Trophoblast cell (in vitro differentiated cells and primary cell): ENCODE measurements at regions not wholly inside any gene's neighbourhood (a gene's known extent, or its start where the extent isn't known, plus 50 kb on each side); places are given as distances from the start of the nearest gene placed in this dataset.

ENCODE experiments used
- DNase-seq, 2 donors: peaks; one replicate each; pipeline ENCODE4 v3.0.0-alpha.2; 2016
- H2AFZ ChIP-seq: 2 replicates; pipeline ENCODE4 v1.6.1; 2013; ENCODE audit warnings: low read length, moderate library complexity, mild to moderate bottlenecking; ENCODE audit not compliant: insufficient read depth, poor library complexity
- H2AK5ac ChIP-seq: 2 replicates; pipeline ENCODE4 v1.6.1; 2013; ENCODE audit warnings: mild to moderate bottlenecking, low read length
- H2BK120ac ChIP-seq: 2 replicates; pipeline ENCODE4 v1.6.1; 2013; ENCODE audit warnings: low read length, mild to moderate bottlenecking, moderate library complexity; ENCODE audit not compliant: insufficient read depth, poor library complexity
- H2BK12ac ChIP-seq: 2 replicates; pipeline ENCODE4 v1.6.1; 2013; ENCODE audit warnings: mild to moderate bottlenecking, low read length, moderate library complexity
- H2BK5ac ChIP-seq: 2 replicates; pipeline ENCODE4 v1.6.1; 2013; ENCODE audit warnings: low read length, low read depth, moderate library complexity, mild to moderate bottlenecking; ENCODE audit not compliant: poor library complexity
- H3K14ac ChIP-seq: 2 replicates; pipeline ENCODE4 v1.6.1; 2013; ENCODE audit warnings: mild to moderate bottlenecking, low read length
- H3K18ac ChIP-seq: 2 replicates; pipeline ENCODE4 v1.6.1; 2013; ENCODE audit warnings: mild to moderate bottlenecking, low read length
- H3K23ac ChIP-seq: 2 replicates; pipeline ENCODE4 v1.6.1; 2013; ENCODE audit warnings: low read length
- H3K27ac ChIP-seq: 2 replicates; pipeline ENCODE4 v1.5.1; 2013; ENCODE audit warnings: low read depth, mild to moderate bottlenecking, inconsistent platforms, low read length, moderate library complexity
- H3K27me3 ChIP-seq: 2 replicates; pipeline ENCODE4 v1.6.1; 2013; ENCODE audit warnings: inconsistent platforms, mild to moderate bottlenecking, low read length, moderate library complexity; ENCODE audit not compliant: insufficient read depth
- H3K36me3 ChIP-seq, 2 experiments: 1 replicate in 1 of 2; 2 replicates in 1 of 2; pipeline ENCODE4 v1.6.1; 2013; ENCODE audit warnings: low read length in 2 of 2, mild to moderate bottlenecking in 2 of 2, moderate library complexity in 1 of 2; ENCODE audit not compliant: insufficient read depth in 2 of 2, control insufficient read depth in 1 of 2
- H3K4ac ChIP-seq: 2 replicates; pipeline ENCODE4 v1.6.1; 2013; ENCODE audit warnings: low read depth, mild to moderate bottlenecking, low read length, moderate library complexity
- H3K4me1 ChIP-seq, 2 experiments: 1 replicate in 1 of 2; 2 replicates in 1 of 2; pipeline ENCODE4 v1.6.1; 2013; ENCODE audit warnings: low read length in 2 of 2, mild to moderate bottlenecking in 2 of 2, moderate library complexity in 1 of 2; ENCODE audit not compliant: insufficient read depth in 2 of 2, control insufficient read depth in 1 of 2
- H3K4me2 ChIP-seq: 2 replicates; pipeline ENCODE4 v1.6.1; 2013; ENCODE audit warnings: inconsistent platforms, mild to moderate bottlenecking, low read length, moderate library complexity
- H3K4me3 ChIP-seq: 2 replicates; pipeline ENCODE4 v1.5.1; 2013; ENCODE audit warnings: mild to moderate bottlenecking, low read depth, low read length, inconsistent platforms
- H3K79me1 ChIP-seq: one replicate; pipeline ENCODE4 v1.6.1; 2013; ENCODE audit warnings: low read length
- H3K79me2 ChIP-seq: 2 replicates; pipeline ENCODE4 v1.6.1; 2013; ENCODE audit warnings: low read length, mild to moderate bottlenecking; ENCODE audit not compliant: control insufficient read depth, insufficient read depth, poor library complexity
- H3K9ac ChIP-seq: 2 replicates; pipeline ENCODE4 v1.6.1; 2013; ENCODE audit warnings: mild to moderate bottlenecking, low read length
- H3K9me3 ChIP-seq: 2 replicates; pipeline ENCODE4 v1.6.1; 2013; ENCODE audit warnings: low read depth, mild to moderate bottlenecking, control low read depth, inconsistent platforms, low read length; ENCODE audit not compliant: insufficient read depth
- H4K12ac ChIP-seq: 2 replicates; pipeline ENCODE4 v1.6.1; 2013; ENCODE audit warnings: low read depth, mild to moderate bottlenecking, low read length, moderate library complexity
- H4K8ac ChIP-seq: 2 replicates; pipeline ENCODE4 v1.6.1; 2013; ENCODE audit warnings: low read depth, mild to moderate bottlenecking, low read length, moderate library complexity
- H4K91ac ChIP-seq: one replicate; pipeline ENCODE4 v1.6.1; 2013; ENCODE audit warnings: low read depth, mild to moderate bottlenecking, low read length, moderate library complexity
- WGBS: extraction: QIAGEN DNeasy Blood & Tissue Kit; methylation state at CpG from one replicate; pipeline ENCODE4 v1.1.7; 2013; ENCODE audit warnings: missing lambda C conversion rate; ENCODE audit not compliant: insufficient read length, insufficient coverage; ENCODE audit errors: extremely low coverage; 5-methylcytosine and 5-hydroxymethylcytosine counted together

DNA sequence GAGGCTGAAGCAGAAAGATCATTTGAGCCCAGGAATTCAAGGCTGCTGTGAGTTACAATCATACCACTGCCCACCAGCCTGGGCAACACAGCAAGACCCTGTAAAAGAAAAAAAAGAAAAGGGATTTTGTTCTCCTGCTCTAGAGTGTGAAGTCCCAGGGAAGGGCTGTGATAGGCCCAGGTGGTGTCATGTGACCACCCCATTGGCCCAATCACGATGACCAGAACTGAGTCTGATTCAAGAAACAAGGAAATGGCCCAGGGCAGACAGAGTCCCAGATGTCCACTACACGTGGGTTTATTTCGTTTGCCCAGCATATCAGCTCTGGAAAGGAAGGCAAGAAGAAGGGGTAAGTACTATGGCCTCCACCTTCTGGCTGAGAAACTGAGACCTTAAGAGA is 81.3 kb upstream of the CUX1 start:
- no peak for DNase-seq
- H3K36me3 ChIP-seq = no peaks in the 10 kb centered on the region
- no peak overlapping the region for H3K27ac ChIP-seq
- no peak overlapping the region for H3K23ac ChIP-seq
- H3K9me3 ChIP-seq = peaks cover 3% of the 10 kb centered on the region
- no peak overlapping the region for H3K14ac ChIP-seq
- no peak overlapping the region for H2BK12ac ChIP-seq
- H4K91ac ChIP-seq = no peak overlapping the region
- H2AFZ ChIP-seq = no peak overlapping the region
- no peak overlapping the region for H3K4ac ChIP-seq
- no peaks in the 10 kb centered on the region for H3K79me2 ChIP-seq
- no peak overlapping the region for H4K8ac ChIP-seq
- no peak overlapping the region for H3K4me3 ChIP-seq
- H3K27me3 ChIP-seq = no peaks in the 10 kb centered on the region
- no peak overlapping the region for H2BK120ac ChIP-seq
- no peak overlapping the region for H3K18ac ChIP-seq
- WGBS = no CpG with 5 or more reads among the region's 3 CpGs
- no peak overlapping the region for H3K9ac ChIP-seq
- H3K4me1 ChIP-seq = peaks cover 9 to 10% of the 10 kb centered on the region in 2 experiments
- no peak overlapping the region for H3K4me2 ChIP-seq
- no peak overlapping the region for H2BK5ac ChIP-seq
- no peaks in the 10 kb centered on the region for H3K79me1 ChIP-seq
- no peak overlapping the region for H2AK5ac ChIP-seq
- H4K12ac ChIP-seq = no peak overlapping the region

DNA sequence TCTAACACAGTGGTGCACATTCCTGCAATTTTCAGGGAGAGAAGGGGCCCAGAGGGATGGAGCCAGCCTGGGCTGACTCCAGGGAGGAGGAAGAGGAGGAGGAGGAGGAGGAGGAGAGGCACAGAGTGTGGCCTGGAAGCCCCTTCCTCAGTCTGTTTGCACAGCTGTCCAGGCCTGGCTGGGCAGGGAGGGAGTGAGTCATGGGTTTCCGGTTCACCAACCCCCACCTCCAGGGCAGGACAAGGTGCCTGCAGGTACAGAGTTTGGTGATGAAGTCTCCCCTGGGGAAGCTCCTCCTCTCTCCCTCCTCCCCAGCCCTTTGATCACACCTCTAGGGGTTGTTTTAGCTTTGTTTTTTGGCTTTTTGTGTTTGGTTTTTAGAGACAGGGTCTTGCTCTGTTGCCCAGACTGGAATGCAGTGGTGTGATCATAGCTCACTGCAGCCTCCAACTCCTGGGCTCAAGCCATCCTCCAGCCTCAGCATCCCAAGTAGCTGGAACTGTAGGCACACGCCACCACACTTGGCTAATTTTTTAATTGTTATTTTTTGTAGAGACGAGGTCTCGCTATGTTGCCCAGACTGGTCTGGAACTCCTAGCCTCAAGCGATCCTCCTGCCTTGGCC is 77.5 kb upstream of the CUX1 start:
- no peak overlapping the region for H3K4me2 ChIP-seq
- H3K23ac ChIP-seq = no peak overlapping the region
- H3K9ac ChIP-seq = no peak overlapping the region
- H3K4me1 ChIP-seq = peaks cover 12 to 13% of the 10 kb centered on the region in 2 experiments
- no peak overlapping the region for H2AK5ac ChIP-seq
- H3K18ac ChIP-seq = no peak overlapping the region
- H4K91ac ChIP-seq = no peak overlapping the region
- H2BK120ac ChIP-seq = no peak overlapping the region
- no peak overlapping the region for H2BK12ac ChIP-seq
- no peak overlapping the region for H3K4ac ChIP-seq
- no peak overlapping the region for H4K12ac ChIP-seq
- no CpG with 5 or more reads among the region's 5 CpGs for WGBS
- H3K36me3 ChIP-seq = no peaks in the 10 kb centered on the region
- H3K27ac ChIP-seq = no peak overlapping the region
- no peak overlapping the region for H2BK5ac ChIP-seq
- H2AFZ ChIP-seq = no peak overlapping the region
- H3K9me3 ChIP-seq = no peaks in the 10 kb centered on the region
- no peaks in the 10 kb centered on the region for H3K79me1 ChIP-seq
- H4K8ac ChIP-seq = no peak overlapping the region
- no peaks in the 10 kb centered on the region for H3K27me3 ChIP-seq
- peak in 1 of 2 donors; percentile 32 for DNase-seq
- no peak overlapping the region for H3K4me3 ChIP-seq
- no peak overlapping the region for H3K14ac ChIP-seq
- no peaks in the 10 kb centered on the region for H3K79me2 ChIP-seq

DNA sequence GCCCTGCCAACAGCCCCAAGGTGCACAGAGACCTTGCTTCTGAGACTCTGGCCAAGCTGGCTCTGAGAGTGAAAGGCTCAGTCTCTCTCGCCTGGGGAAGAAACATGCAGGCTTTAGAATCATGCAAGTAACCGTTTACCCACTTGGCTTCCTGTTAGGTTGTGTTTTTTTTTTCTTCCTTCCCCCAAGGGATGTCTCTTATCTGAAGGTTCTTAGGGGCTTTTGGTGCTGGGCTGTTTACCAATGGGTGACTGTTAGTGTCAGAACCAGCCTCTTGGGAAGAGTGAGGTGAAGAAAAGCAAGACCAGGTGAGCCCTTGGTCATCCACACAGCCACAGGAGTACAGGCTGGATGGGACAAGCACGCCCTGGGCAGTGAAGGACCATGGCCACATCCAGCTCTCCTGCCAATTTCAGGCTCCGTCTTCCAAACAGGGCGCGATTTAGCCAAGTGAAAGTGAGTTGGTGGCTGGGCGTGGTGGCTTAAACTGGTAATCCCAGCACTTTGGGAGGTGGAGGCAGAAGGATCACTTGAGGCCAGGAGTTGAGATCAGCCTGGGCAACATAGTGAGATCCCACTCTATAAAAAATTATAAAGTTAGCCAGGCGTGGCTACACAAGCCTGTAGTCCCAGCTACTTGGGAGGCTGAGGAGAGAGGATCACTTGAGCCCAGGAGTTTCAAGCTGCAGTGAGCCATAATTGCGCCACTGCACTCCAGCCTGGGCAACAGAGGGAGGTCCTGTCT is 76.3 kb upstream of the CUX1 start:
- Histone ChIP-seq H4K8ac (no peak overlapping the region), H2BK12ac (no peak overlapping the region), H2BK120ac (no peak overlapping the region), H3K4me3 (no peak overlapping the region), H3K4ac (no peak overlapping the region), H2BK5ac (no peak overlapping the region), H3K4me1 (peaks cover 12 to 13% of the 10 kb centered on the region in 2 experiments), H3K27me3 (no peaks in the 10 kb centered on the region), H2AK5ac (no peak overlapping the region), H3K9ac (no peak overlapping the region), H3K23ac (no peak overlapping the region), H3K9me3 (no peaks in the 10 kb centered on the region), H4K91ac (no peak overlapping the region), H4K12ac (no peak overlapping the region), H3K79me1 (no peaks in the 10 kb centered on the region), H2AFZ (no peak overlapping the region), H3K14ac (no peak overlapping the region), H3K79me2 (no peaks in the 10 kb centered on the region), H3K27ac (no peak overlapping the region), H3K4me2 (no peak overlapping the region), H3K36me3 (no peaks in the 10 kb centered on the region), H3K18ac (peak overlapping the region; percentile 55)
- no CpG with 5 or more reads among the region's 9 CpGs for WGBS
- DNase-seq = no peak

DNA sequence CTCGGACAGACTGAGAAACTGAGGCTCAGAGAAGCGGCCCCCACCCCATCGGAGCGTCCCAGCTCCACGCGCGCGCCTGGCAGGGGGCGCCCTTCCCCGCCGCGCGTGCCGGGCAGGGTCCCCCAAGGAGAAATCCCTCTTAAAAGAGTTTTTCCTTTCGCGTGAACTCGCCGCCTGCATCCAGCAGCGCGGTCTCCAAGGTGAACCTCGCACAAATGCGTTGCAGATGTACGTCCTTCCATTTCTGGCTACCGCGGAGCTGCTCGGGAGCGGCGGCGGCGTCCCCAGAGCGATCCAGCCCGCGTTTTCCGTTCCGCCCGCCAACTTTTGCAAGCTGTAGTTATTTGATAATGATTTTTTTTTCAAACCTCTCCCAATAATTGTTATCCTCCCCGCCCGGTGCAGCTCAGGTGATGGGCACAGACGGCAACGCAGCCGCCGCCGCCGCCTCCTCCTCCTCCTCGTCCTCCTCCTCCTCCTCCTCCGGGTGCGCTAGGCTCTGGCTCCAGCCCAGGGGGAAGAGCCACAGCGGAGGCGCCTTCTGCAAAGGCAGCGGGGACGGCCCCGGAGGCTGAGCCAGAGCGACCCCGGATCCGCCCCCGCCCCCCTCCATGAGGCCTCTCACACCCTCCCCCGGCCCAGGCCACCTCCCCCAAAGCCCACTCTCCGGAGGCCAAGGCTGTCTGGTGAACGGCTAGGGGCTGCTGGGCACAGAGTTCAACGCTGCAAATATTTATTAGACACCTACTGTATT is 74.0 kb upstream of the CUX1 start:
- H3K4me3 ChIP-seq = peak overlapping the region; percentile 49
- H2BK12ac ChIP-seq = no peak overlapping the region
- H3K14ac ChIP-seq = no peak overlapping the region
- no peak overlapping the region for H3K23ac ChIP-seq
- DNase-seq = peak; percentile 38 to 72
- peak overlapping the region; percentile 39 for H4K8ac ChIP-seq
- no peaks in the 10 kb centered on the region for H3K36me3 ChIP-seq
- H3K18ac ChIP-seq = no peak overlapping the region
- H3K9me3 ChIP-seq = no peaks in the 10 kb centered on the region
- peak overlapping the region; percentile 32 for H2AFZ ChIP-seq
- H3K4me1 ChIP-seq = peaks cover 12 to 13% of the 10 kb centered on the region in 2 experiments
- peak overlapping the region; percentile 37 for H4K91ac ChIP-seq
- H4K12ac ChIP-seq = peak overlapping the region; percentile 13
- H2BK5ac ChIP-seq = no peak overlapping the region
- no peaks in the 10 kb centered on the region for H3K79me1 ChIP-seq
- no peak overlapping the region for H3K4ac ChIP-seq
- peak overlapping the region; percentile 77 for H3K4me2 ChIP-seq
- no peaks in the 10 kb centered on the region for H3K79me2 ChIP-seq
- no peak overlapping the region for H3K27ac ChIP-seq
- H2BK120ac ChIP-seq = no peak overlapping the region
- no CpG with 5 or more reads among the region's 60 CpGs for WGBS
- no peak overlapping the region for H2AK5ac ChIP-seq
- no peak overlapping the region for H3K9ac ChIP-seq
- H3K27me3 ChIP-seq = no peaks in the 10 kb centered on the region
